ENCODE measurements at regions not wholly inside any gene's neighbourhood (a gene's known extent, or its start where the extent isn't known, plus 50 kb on each side); places are given as distances from the start of the nearest gene placed in this dataset.

DNA sequence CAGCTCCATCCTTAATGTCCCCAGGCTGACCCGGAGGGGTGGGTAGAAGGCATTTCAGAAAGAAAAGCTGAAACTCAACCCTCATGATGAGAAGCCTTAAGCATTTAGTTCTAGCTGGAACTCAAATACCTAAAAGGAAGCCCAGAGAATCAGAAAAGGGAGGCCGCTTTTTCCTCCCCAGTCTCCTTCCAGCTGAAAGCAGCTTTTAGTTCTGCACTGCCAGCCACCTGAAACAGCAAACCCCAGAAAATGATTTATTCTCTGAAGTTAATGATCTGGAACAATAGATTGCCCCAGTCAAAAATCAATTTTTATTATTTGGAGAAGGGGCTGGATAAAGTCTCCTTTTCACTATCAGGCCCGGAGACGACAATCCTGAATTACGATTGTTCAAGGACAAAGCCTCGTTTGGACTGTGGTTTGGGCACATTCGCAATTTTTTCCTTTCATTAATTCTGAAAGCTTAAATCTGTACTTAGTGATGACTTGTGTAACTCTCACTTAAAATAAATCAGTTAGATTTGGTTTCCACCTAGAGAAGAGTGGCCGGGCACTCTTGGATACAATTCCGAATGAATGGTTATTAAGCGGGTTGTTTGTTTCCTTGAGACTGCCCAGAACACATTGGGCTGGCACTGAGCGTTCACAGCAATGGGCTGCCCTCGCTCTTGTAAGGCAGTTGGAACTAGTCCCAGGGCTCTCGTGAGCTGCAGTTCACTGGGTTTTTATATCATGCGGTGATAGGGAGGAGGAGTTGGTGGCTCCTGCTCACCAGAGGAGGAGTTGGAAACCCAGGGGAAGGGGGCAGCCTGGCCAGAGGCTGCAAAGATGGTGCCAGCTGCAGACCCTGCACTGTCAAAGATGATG lies 262.2 kb downstream of the CCSER2 start:
- TF ChIP-seq ZNF202 (tag by site-specific recombination; IDR thresholded peaks at IDR 0.05; ENCODE audit: borderline replicate concordance) (no peak), ZNF174 (tag by site-specific recombination; IDR thresholded peaks at IDR 0.05) (no peak), ZEB2 (tag by site-specific recombination; IDR thresholded peaks at IDR 0.05) (no peak), IKZF3 (tag by site-specific recombination; IDR thresholded peaks at IDR 0.05) (no peak), ZNF670 (tag by site-specific recombination; IDR thresholded peaks at IDR 0.05; ENCODE audit: low read depth) (no peak), KLF16 (tag by site-specific recombination; IDR thresholded peaks at IDR 0.05) (no peak), ZNF558 (tag by site-specific recombination; IDR thresholded peaks at IDR 0.05) (no peak), MYNN (tag by site-specific recombination; IDR thresholded peaks at IDR 0.05; ENCODE audit: borderline replicate concordance) (no peak), GLIS2 (tag by site-specific recombination; IDR thresholded peaks at IDR 0.05) (no peak)
- TF ChIP-seq, protein P1, sequence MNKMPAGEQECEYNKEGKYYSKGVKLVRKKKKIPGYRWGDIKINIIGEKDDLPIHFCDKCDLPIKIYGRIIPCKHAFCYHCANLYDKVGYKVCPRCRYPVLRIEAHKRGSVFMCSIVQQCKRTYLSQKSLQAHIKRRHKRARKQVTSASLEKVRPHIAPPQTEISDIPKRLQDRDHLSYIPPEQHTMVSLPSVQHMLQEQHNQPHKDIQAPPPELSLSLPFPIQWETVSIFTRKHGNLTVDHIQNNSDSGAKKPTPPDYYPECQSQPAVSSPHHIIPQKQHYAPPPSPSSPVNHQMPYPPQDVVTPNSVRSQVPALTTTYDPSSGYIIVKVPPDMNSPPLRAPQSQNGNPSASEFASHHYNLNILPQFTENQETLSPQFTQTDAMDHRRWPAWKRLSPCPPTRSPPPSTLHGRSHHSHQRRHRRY (tag by site-specific recombination; IDR thresholded peaks at IDR 0.05): no peak
- TF ChIP-seq, protein P2, sequence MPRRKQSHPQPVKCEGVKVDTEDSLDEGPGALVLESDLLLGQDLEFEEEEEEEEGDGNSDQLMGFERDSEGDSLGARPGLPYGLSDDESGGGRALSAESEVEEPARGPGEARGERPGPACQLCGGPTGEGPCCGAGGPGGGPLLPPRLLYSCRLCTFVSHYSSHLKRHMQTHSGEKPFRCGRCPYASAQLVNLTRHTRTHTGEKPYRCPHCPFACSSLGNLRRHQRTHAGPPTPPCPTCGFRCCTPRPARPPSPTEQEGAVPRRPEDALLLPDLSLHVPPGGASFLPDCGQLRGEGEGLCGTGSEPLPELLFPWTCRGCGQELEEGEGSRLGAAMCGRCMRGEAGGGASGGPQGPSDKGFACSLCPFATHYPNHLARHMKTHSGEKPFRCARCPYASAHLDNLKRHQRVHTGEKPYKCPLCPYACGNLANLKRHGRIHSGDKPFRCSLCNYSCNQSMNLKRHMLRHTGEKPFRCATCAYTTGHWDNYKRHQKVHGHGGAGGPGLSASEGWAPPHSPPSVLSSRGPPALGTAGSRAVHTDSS (tag by site-specific recombination; IDR thresholded peaks at IDR 0.05): no peak
- TF ChIP-seq, protein P3, sequence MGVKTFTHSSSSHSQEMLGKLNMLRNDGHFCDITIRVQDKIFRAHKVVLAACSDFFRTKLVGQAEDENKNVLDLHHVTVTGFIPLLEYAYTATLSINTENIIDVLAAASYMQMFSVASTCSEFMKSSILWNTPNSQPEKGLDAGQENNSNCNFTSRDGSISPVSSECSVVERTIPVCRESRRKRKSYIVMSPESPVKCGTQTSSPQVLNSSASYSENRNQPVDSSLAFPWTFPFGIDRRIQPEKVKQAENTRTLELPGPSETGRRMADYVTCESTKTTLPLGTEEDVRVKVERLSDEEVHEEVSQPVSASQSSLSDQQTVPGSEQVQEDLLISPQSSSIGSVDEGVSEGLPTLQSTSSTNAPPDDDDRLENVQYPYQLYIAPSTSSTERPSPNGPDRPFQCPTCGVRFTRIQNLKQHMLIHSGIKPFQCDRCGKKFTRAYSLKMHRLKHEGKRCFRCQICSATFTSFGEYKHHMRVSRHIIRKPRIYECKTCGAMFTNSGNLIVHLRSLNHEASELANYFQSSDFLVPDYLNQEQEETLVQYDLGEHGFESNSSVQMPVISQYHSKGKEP (tag by site-specific recombination; IDR thresholded peaks at IDR 0.05): no peak
- TF ChIP-seq, protein P4, sequence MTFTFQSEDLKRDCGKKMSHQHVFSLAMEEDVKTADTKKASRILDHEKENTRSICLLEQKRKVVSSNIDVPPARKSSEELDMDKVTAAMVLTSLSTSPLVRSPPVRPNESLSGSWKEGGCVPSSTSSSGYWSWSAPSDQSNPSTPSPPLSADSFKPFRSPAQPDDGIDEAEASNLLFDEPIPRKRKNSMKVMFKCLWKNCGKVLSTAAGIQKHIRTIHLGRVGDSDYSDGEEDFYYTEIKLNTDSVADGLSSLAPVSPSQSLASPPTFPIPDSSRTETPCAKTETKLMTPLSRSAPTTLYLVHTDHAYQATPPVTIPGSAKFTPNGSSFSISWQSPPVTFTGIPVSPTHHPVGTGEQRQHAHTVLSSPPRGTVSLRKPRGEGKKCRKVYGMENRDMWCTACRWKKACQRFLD (tag by site-specific recombination; IDR thresholded peaks at IDR 0.05): no peak
- TF ChIP-seq, protein P5, sequence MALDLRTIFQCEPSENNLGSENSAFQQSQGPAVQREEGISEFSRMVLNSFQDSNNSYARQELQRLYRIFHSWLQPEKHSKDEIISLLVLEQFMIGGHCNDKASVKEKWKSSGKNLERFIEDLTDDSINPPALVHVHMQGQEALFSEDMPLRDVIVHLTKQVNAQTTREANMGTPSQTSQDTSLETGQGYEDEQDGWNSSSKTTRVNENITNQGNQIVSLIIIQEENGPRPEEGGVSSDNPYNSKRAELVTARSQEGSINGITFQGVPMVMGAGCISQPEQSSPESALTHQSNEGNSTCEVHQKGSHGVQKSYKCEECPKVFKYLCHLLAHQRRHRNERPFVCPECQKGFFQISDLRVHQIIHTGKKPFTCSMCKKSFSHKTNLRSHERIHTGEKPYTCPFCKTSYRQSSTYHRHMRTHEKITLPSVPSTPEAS (tag by site-specific recombination; IDR thresholded peaks at IDR 0.05): no peak
- Histone ChIP-seq H3K36me3 (ENCODE audit: control insufficient read depth in 2 of 2, insufficient read depth in 1 of 2, low read length in 2 of 2) (no peaks in the 10 kb centered on the region), H3K27ac (ENCODE audit: extremely low read depth, low read depth, low read length) (no peak overlapping the region), H3K9me3 (ENCODE audit: control insufficient read depth, insufficient read depth, low read depth, low read length) (no peaks in the 10 kb centered on the region), H3K4me1 (ENCODE audit: control insufficient read depth, insufficient read depth, low read length) (no peaks in the 10 kb centered on the region), H3K4me3 (ENCODE audit: low read depth, low read length) (no peak overlapping the region)
- ChIA-PET POLR2A (interaction anchor here (0.6 kb wide), 1 partner anchor 234 kb away, joined by 3 read pairs; no protein-coding TSS in a partner anchor), CTCF (interaction anchor here (0.5 kb wide), 1 partner anchor 376 kb away, joined by 5 read pairs; no protein-coding TSS in a partner anchor)

DNA sequence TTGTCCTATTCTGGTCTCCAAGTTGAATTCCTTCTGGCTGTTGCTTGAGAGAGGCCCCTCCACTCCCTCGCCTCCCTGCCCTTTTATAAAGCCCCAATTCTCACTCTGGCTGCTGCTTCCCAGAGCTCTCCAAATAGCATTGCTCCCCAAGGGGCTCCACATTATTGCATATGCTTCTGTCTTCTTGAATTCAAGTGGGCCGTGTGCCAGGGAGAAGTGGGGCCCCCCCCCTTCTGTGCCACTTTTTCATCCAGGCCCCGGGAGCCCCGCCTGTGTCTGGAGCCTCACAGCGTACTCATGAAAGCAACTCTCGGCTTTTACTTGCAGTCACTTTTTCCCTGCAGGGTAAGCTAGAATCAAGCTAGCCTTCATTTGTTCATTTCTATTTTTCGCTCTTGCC lies 265.1 kb downstream of the CCSER2 start:
- Histone ChIP-seq H3K27ac (ENCODE audit: extremely low read depth, low read depth, low read length) (no peak overlapping the region), H3K9me3 (ENCODE audit: control insufficient read depth, insufficient read depth, low read depth, low read length) (no peaks in the 10 kb centered on the region), H3K4me1 (ENCODE audit: control insufficient read depth, insufficient read depth, low read length) (no peaks in the 10 kb centered on the region), H3K36me3 (ENCODE audit: control insufficient read depth in 2 of 2, insufficient read depth in 1 of 2, low read length in 2 of 2) (no peaks in the 10 kb centered on the region), H3K4me3 (ENCODE audit: low read depth, low read length) (no peak overlapping the region)
- ChIA-PET CTCF (no interaction called here), POLR2A (no interaction called here)
- no peak for TF ChIP-seq ZNF140 (tag by site-specific recombination; IDR thresholded peaks at IDR 0.05)
- no peak for TF ChIP-seq ZNF157 (tag by site-specific recombination; IDR thresholded peaks at IDR 0.05)
- no peak for TF ChIP-seq ZBTB21 (tag by site-specific recombination; IDR thresholded peaks at IDR 0.05)
- no peak for TF ChIP-seq ZNF248 (tag by site-specific recombination; IDR thresholded peaks at IDR 0.05)
- TF ChIP-seq, protein P6, sequence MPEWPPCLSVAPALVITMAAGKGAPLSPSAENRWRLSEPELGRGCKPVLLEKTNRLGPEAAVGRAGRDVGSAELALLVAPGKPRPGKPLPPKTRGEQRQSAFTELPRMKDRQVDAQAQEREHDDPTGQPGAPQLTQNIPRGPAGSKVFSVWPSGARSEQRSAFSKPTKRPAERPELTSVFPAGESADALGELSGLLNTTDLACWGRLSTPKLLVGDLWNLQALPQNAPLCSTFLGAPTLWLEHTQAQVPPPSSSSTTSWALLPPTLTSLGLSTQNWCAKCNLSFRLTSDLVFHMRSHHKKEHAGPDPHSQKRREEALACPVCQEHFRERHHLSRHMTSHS (tag by site-specific recombination; IDR thresholded peaks at IDR 0.05): no peak
- TF ChIP-seq ZNF292 (tag by site-specific recombination; IDR thresholded peaks at IDR 0.05; ENCODE audit: borderline replicate concordance, low read depth): no peak
